ENCODE measurements at regions not wholly inside any gene's neighbourhood (a gene's known extent, or its start where the extent isn't known, plus 50 kb on each side); places are given as distances from the start of the nearest gene placed in this dataset.

DNA sequence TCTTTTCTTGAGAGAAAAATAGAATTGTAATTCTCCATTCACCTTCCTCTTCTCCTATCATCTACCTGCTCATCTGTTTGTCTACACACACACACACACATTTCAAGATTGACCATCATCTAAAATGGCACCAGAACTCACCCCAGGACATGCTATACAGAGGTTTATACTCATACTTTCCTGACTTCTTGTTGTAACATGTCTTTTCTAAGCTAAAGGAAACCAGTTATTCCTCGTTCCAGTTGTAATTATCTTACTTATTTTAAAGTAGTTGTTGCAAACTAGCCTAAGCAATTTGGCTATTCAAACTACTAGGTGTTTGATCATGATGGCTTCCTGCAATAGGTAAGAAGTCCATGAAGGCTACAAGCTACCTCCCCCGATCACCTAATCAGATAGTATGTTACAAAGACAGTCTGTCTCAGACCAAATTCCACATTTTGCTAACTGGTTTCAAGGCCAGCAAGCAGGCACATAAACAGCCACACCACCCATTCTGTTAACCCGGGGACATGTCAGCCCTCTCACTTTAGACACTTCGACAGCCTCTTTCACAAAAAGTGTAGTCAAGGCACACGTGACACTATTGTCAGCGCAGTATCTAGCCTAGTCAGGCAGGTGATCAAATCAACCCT lies 189.7 kb downstream of the SHQ1 start:
- TF ChIP-seq POLR2A (IDR thresholded peaks at IDR 0.05; ENCODE audit: low read depth, low read length) (no peak), POLR2AphosphoS5 (IDR thresholded peaks at IDR 0.05; ENCODE audit: low read depth, low read length) (no peak)

Measured in GM12891 (cell line).